GM18909 (cell line): ENCODE measurements at regions not wholly inside any gene's neighbourhood (a gene's known extent, or its start where the extent isn't known, plus 50 kb on each side); places are given as distances from the start of the nearest gene placed in this dataset.
"Not testable (repeated sequence)": the region's sequence is repeated elsewhere in the genome, so short reads cannot be mapped to it uniquely, and the experiment has no call there.

Experiments used
- ATAC-seq: cut with Tn5 transposase; IDR thresholded peaks from one replicate; pipeline ENCODE4 v1.9.1; 2021; ENCODE audit warnings: mild to moderate bottlenecking; ENCODE audit not compliant: unreplicated experiment, poor library complexity

GRCh38 chrX:96170626-96171025 is 514.0 kb upstream of the DIAPH2 start:
- no peak for ATAC-seq

- ATAC-seq = no peak
These were observed 507.7 kb upstream of the DIAPH2 start for GRCh38 chrX:96176921-96177320.

- no peak for ATAC-seq
These were observed 503.0 kb upstream of the DIAPH2 start for GRCh38 chrX:96181605-96182004.

GRCh38 chrX:96182366-96182765 is 502.3 kb upstream of the DIAPH2 start:
- ATAC-seq = no peak

GRCh38 chrX:96183391-96183790 is 501.3 kb upstream of the DIAPH2 start:
- ATAC-seq = no peak

- no peak for ATAC-seq
These were observed 500.8 kb upstream of the DIAPH2 start for GRCh38 chrX:96183843-96184242.

- no peak for ATAC-seq
These were observed 479.7 kb upstream of the DIAPH2 start for GRCh38 chrX:96204928-96205327.

- no peak for ATAC-seq
These were observed 472.7 kb upstream of the DIAPH2 start for GRCh38 chrX:96211953-96212352.

GRCh38 chrX:96214681-96215080 is 470.0 kb upstream of the DIAPH2 start:
- ATAC-seq = not testable (repeated sequence)

- ATAC-seq = no peak
These were observed 460.4 kb upstream of the DIAPH2 start for GRCh38 chrX:96224279-96224678.

- no peak for ATAC-seq
These were observed 439.7 kb upstream of the DIAPH2 start for GRCh38 chrX:96244955-96245354.

- no peak for ATAC-seq
These were observed 438.2 kb upstream of the DIAPH2 start for GRCh38 chrX:96246436-96246835.
